GM23338 (cell line): ENCODE measurements at regions not wholly inside any gene's neighbourhood (a gene's known extent, or its start where the extent isn't known, plus 50 kb on each side); places are given as distances from the start of the nearest gene placed in this dataset.
"Not testable (repeated sequence)": the region's sequence is repeated elsewhere in the genome, so short reads cannot be mapped to it uniquely, and the experiment has no call there.

Experiments
- CREB1 ChIP-seq: fragments of 250-450 bp; sonication (Bioruptor Pico); IDR thresholded peaks from 2 replicates; pipeline ENCODE4 v1.5.0; 2020; ENCODE audit warnings: low read depth, mild to moderate bottlenecking, moderate library complexity
- CTCF ChIP-seq, 2 experiments: fragments of 200-600 bp in 1 of 2; sonication (generic) in 1 of 2; conservative IDR thresholded peaks; 2 replicates each; pipeline versions ENCODE4 v1.5.1 to v1.6.1; 2016 to 2017; ENCODE audit warnings: antibody characterized with exemption in 2 of 2, low read depth in 2 of 2, mild to moderate bottlenecking in 2 of 2, moderate library complexity in 1 of 2
- ETS1 ChIP-seq: IDR thresholded peaks from 2 replicates; pipeline ENCODE4 v1.6.1; 2016; ENCODE audit warnings: antibody characterized with exemption
- EZH2 ChIP-seq: fragments of 200-600 bp; sonication (generic); IDR thresholded peaks from one replicate; pipeline ENCODE4 v1.8.0; 2017; ENCODE audit warnings: antibody characterized with exemption, mild to moderate bottlenecking, low read depth; ENCODE audit not compliant: unreplicated experiment
- EZH2phosphoT487 ChIP-seq: fragments of 200-600 bp; sonication (generic); IDR thresholded peaks from one replicate; pipeline ENCODE4 v1.8.1; 2018; ENCODE audit warnings: antibody characterized with exemption; ENCODE audit not compliant: unreplicated experiment
- JUNB ChIP-seq: IDR thresholded peaks from one replicate; pipeline ENCODE4 v1.6.1; 2016; ENCODE audit warnings: antibody characterized with exemption; ENCODE audit not compliant: unreplicated experiment
- POLR2AphosphoS5 ChIP-seq: IDR thresholded peaks from 2 replicates; pipeline ENCODE4 v1.6.1; 2016; ENCODE audit warnings: antibody characterized with exemption, low read depth
- REST ChIP-seq: IDR thresholded peaks from one replicate; pipeline ENCODE4 v1.6.1; 2018; ENCODE audit warnings: antibody characterized with exemption; ENCODE audit not compliant: unreplicated experiment
- ZNF462 ChIP-seq: fragments of 250-450 bp; sonication (Bioruptor Pico); IDR thresholded peaks from 2 replicates; pipeline ENCODE4 v1.5.0; 2020; ENCODE audit warnings: mild to moderate bottlenecking, moderate library complexity

GRCh38 chr20:47899313-47899712 lies 114.0 kb upstream of the SULF2 start:
- not testable (repeated sequence) for TF ChIP-seq REST; CTCF (conservative IDR thresholded peaks at IDR 0.05; ENCODE audit: low read depth in 2 of 2); ETS1; EZH2; EZH2phosphoT487; POLR2AphosphoS5; CREB1; JUNB; ZNF462 (CRISPR knock-in tag)
